GM23248 (cell line): ENCODE measurements at regions not wholly inside any gene's neighbourhood (a gene's known extent, or its start where the extent isn't known, plus 50 kb on each side); places are given as distances from the start of the nearest gene placed in this dataset.
A peak's percentile ranks its signal among the peaks of the same experiment; 100 is the strongest.

Experiments
- DNase-seq: peaks from one replicate; pipeline ENCODE4 v3.0.0-alpha.2; 2015
- H2AFZ ChIP-seq: fragments of 200-600 bp; sonication (generic); 2 replicates; pipeline ENCODE4 v1.6.1; 2016; ENCODE audit warnings: antibody characterized with exemption
- H3F3A ChIP-seq: fragments of 200-600 bp; sonication (generic); 2 replicates; pipeline ENCODE4 v1.6.1; 2016; ENCODE audit warnings: mild to moderate bottlenecking, antibody characterized with exemption, mixed run types; ENCODE audit not compliant: insufficient read depth
- H3K27ac ChIP-seq: fragments of 200-600 bp; sonication (generic); 2 replicates; pipeline ENCODE4 v1.5.1; 2016; ENCODE audit warnings: mild to moderate bottlenecking
- H3K27me3 ChIP-seq: fragments of 200-600 bp; sonication (generic); replicated peaks from 2 replicates; pipeline ENCODE4 v1.6.1; 2016; ENCODE audit warnings: mild to moderate bottlenecking; ENCODE audit not compliant: insufficient read depth
- H3K36me3 ChIP-seq: fragments of 200-600 bp; sonication (generic); 2 replicates; pipeline ENCODE4 v1.6.1; 2016; ENCODE audit warnings: low read depth, mild to moderate bottlenecking
- H3K4me1 ChIP-seq: fragments of 200-600 bp; sonication (generic); 2 replicates; pipeline ENCODE4 v1.6.1; 2016; ENCODE audit warnings: mild to moderate bottlenecking; ENCODE audit not compliant: insufficient read depth
- H3K4me2 ChIP-seq: fragments of 200-600 bp; sonication (generic); one replicate; pipeline ENCODE4 v1.6.1; 2016; ENCODE audit warnings: mild to moderate bottlenecking; ENCODE audit not compliant: unreplicated experiment
- H3K4me3 ChIP-seq: fragments of 200-600 bp; sonication (generic); 2 replicates; pipeline ENCODE4 v1.5.1; 2016; ENCODE audit warnings: mild to moderate bottlenecking
- H3K79me2 ChIP-seq: fragments of 200-600 bp; sonication (generic); 2 replicates; pipeline ENCODE4 v1.6.1; 2016; ENCODE audit warnings: mild to moderate bottlenecking; ENCODE audit not compliant: insufficient read depth
- H3K9ac ChIP-seq: fragments of 200-600 bp; sonication (generic); 2 replicates; pipeline ENCODE4 v1.6.1; 2016; ENCODE audit warnings: mild to moderate bottlenecking
- H3K9me2 ChIP-seq: fragments of 200-600 bp; sonication (generic); 2 replicates; pipeline ENCODE4 v1.6.1; 2016; ENCODE audit warnings: mixed run types, mild to moderate bottlenecking, moderate library complexity; ENCODE audit not compliant: insufficient read depth
- H3K9me3 ChIP-seq: fragments of 200-600 bp; sonication (generic); one replicate; pipeline ENCODE4 v1.6.1; 2017; ENCODE audit warnings: low read depth
- H4K20me1 ChIP-seq: fragments of 200-600 bp; sonication (generic); 2 replicates; pipeline ENCODE4 v1.6.0; 2016; ENCODE audit not compliant: insufficient read depth
- EZH2 ChIP-seq: fragments of 200-600 bp; sonication (generic); IDR thresholded peaks from 2 replicates; pipeline ENCODE4 v1.6.1; 2018; ENCODE audit warnings: antibody characterized with exemption, mild to moderate bottlenecking; ENCODE audit not compliant: insufficient read depth, poor library complexity, severe bottlenecking
- EZH2phosphoT487 ChIP-seq: fragments of 200-600 bp; sonication (generic); IDR thresholded peaks from 2 replicates; pipeline ENCODE4 v1.6.1; 2018; ENCODE audit warnings: antibody characterized with exemption, moderate library complexity, mild to moderate bottlenecking, low read depth; ENCODE audit not compliant: insufficient read depth
- WGBS, 2 experiments: methylation state at CpG; one replicate each; pipeline ENCODE4 v1.1.6; 2015 to 2017; ENCODE audit warnings: low lambda C conversion rate in 2 of 2, low coverage in 1 of 2; ENCODE audit errors: missing lambda C conversion rate in 2 of 2; 5-methylcytosine and 5-hydroxymethylcytosine counted together
- in situ Hi-C: fragments of 300-500 bp; cut with MboI; formaldehyde crosslinking; loops from 2 replicates; pipeline ENCODE4 v1.15.0; 2020

- TF ChIP-seq EZH2: no peak
- no peak for TF ChIP-seq EZH2phosphoT487
- H3K4me2 ChIP-seq: peak overlapping the region; percentile 59
- H3F3A ChIP-seq: peaks cover 26% of the 10 kb centered on the region
- H3K36me3 ChIP-seq: no peaks in the 10 kb centered on the region
- H3K4me3 ChIP-seq: no peak overlapping the region
- no peaks in the 10 kb centered on the region for H3K27me3 ChIP-seq
- no peak for DNase-seq
- WGBS, 2 experiments: 62 to 64% methylated on average over 2 of the region's 2 CpGs
- no peak overlapping the region for H2AFZ ChIP-seq
- no peak overlapping the region for H3K9ac ChIP-seq
- peaks cover 31% of the 10 kb centered on the region for H3K4me1 ChIP-seq
- no peak overlapping the region for H3K27ac ChIP-seq
- H4K20me1 ChIP-seq: no peaks in the 10 kb centered on the region
- H3K9me2 ChIP-seq: no peaks in the 10 kb centered on the region
- no peaks in the 10 kb centered on the region for H3K9me3 ChIP-seq
- in situ Hi-C loops: no loop called here
- no peaks in the 10 kb centered on the region for H3K79me2 ChIP-seq
These were observed 253.6 kb upstream of the ZNF717 start for GRCh38 chr3:76038949-76039348.

GRCh38 chr3:76039431-76039830, 254.1 kb upstream of the ZNF717 start:
- Histone ChIP-seq H3K9me2 (no peaks in the 10 kb centered on the region), H3K4me3 (peak overlapping the region; percentile 13; the same call in 1 of the 2 replicates), H3K4me2 (peak overlapping the region; percentile 59), H3K79me2 (no peaks in the 10 kb centered on the region), H3K9me3 (no peaks in the 10 kb centered on the region), H3F3A (peaks cover 26% of the 10 kb centered on the region), H3K9ac (no peak overlapping the region), H3K4me1 (peaks cover 31% of the 10 kb centered on the region), H4K20me1 (no peaks in the 10 kb centered on the region), H3K27ac (no peak overlapping the region), H3K36me3 (no peaks in the 10 kb centered on the region), H3K27me3 (no peaks in the 10 kb centered on the region), H2AFZ (no peak overlapping the region)
- peak; percentile 54 for DNase-seq
- in situ Hi-C loops: no loop called here
- no peak for TF ChIP-seq EZH2
- no peak for TF ChIP-seq EZH2phosphoT487

GRCh38 chr3:76040946-76041345, 255.6 kb upstream of the ZNF717 start:
- Histone ChIP-seq H4K20me1 (no peaks in the 10 kb centered on the region), H3K4me2 (peak overlapping the region; percentile 53), H3K9me3 (no peaks in the 10 kb centered on the region), H3K36me3 (no peaks in the 10 kb centered on the region), H2AFZ (peak overlapping the region; percentile 8; the same call in 1 of the 2 replicates), H3K79me2 (no peaks in the 10 kb centered on the region), H3K4me3 (peak overlapping the region; percentile 20), H3F3A (peaks cover 26% of the 10 kb centered on the region), H3K27me3 (no peaks in the 10 kb centered on the region), H3K9ac (no peak overlapping the region), H3K9me2 (no peaks in the 10 kb centered on the region), H3K27ac (peak overlapping the region; percentile 10; the same call in 1 of the 2 replicates), H3K4me1 (peaks cover 45% of the 10 kb centered on the region)
- TF ChIP-seq EZH2 (no peak), EZH2phosphoT487 (no peak)
- WGBS, 2 experiments: 4 to 6% methylated on average over 1 of the region's 1 CpG
- in situ Hi-C loops: no loop called here
- DNase-seq: peak; percentile 63

- Histone ChIP-seq H3K27ac (no peak overlapping the region), H3K9me2 (no peaks in the 10 kb centered on the region), H3K4me1 (peaks cover 43% of the 10 kb centered on the region), H3K36me3 (no peaks in the 10 kb centered on the region), H3K9me3 (no peaks in the 10 kb centered on the region), H3K9ac (no peak overlapping the region), H3K4me2 (no peak overlapping the region), H3K27me3 (no peaks in the 10 kb centered on the region), H4K20me1 (no peaks in the 10 kb centered on the region), H3F3A (peaks cover 26% of the 10 kb centered on the region), H2AFZ (no peak overlapping the region), H3K79me2 (no peaks in the 10 kb centered on the region), H3K4me3 (no peak overlapping the region)
- 86 to 92% methylated on average over 2 of the region's 2 CpGs for WGBS, 2 experiments
- no peak for DNase-seq
- in situ Hi-C loops: no loop called here
- TF ChIP-seq EZH2 (no peak), EZH2phosphoT487 (no peak)
These were observed 258.4 kb upstream of the ZNF717 start for GRCh38 chr3:76043746-76044145.
